GM18873 (cell line): ENCODE measurements at regions not wholly inside any gene's neighbourhood (a gene's known extent, or its start where the extent isn't known, plus 50 kb on each side); places are given as distances from the start of the nearest gene placed in this dataset.
"Not testable (repeated sequence)": the region's sequence is repeated elsewhere in the genome, so short reads cannot be mapped to it uniquely, and the experiment has no call there.

ENCODE experiments used
- ATAC-seq: cut with Tn5 transposase; IDR thresholded peaks from one replicate; pipeline ENCODE4 v1.9.1; 2021; ENCODE audit warnings: mild to moderate bottlenecking, moderate library complexity, moderate number of reproducible peaks; ENCODE audit not compliant: unreplicated experiment, low FRiP score

DNA sequence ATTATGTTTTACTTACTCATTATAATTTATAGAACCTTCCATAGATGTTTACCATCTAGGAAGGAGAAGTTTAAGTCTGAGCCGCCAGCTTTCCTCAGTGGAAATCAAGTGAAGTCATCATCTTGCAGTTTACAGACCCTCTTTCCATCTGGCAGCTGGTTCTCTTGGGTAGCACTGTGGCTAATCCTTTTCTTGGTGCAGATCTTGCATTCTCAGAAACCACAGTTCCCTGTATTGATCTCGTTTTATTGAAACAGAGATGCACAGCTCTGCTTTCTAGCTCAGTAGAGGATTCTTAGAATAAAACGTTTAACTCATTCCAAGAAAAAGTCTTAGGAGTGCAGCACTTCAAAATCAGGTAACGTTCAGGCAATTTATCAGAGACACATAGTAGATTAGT lies 1154.7 kb downstream of the FOXD4L5 start:
- ATAC-seq = not testable (repeated sequence)

DNA sequence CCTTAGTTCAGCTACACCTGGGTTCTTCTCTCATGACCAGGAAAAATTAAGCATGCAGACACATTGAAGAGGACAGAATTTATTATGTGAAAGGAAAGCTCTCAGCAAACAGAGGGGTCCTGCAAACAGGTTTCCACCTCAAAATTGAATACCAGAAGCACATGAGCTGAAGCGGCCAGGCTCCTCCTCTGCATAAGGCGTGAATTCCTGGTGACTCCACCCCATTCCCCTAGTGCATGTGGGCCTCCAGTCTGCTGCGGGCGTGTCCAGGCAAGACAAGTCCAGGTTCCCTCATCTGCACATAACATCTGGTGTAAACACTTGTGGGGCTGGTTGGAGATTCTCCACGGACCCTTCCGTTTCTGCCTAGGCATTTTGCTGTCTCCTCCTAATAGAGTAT lies 1156.4 kb downstream of the FOXD4L5 start:
- no peak for ATAC-seq

DNA sequence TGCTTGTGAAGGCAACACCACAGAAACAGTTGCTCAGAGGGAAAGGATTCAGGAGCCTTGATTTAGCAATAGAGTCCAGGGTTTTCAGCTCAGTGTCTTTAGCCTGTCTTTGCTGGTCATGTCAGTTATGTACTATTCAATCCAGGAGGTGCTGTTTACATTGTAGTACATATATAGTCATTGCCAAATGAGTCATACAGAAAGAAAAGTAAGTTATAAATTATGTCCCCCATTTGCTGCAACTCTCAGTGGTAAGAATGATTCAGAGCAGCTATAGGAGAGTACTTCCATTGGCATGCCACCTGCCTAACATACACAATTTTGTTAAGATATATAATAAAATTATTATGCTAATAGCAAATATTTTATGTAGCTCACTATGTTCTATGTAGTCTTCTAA lies 1163.4 kb downstream of the FOXD4L5 start:
- not testable (repeated sequence) for ATAC-seq

DNA sequence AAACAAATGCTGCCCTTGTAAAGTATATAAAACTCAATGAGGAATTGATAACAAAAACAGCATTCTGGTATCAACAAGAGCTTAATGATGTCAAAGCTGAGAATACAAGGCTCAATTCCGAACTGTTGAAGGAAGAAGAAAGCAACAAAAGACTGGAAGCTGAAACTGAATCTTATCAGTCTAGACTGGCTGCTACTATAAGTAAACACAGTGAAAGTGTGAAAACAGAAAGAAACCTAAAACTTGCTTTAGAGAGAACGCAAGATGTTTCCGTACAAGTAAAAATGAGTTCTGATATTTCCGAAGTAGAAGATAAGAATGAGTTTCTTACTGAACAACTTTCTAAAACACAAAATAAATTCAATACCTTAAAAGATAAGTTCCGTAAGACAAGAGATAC lies 1167.7 kb downstream of the FOXD4L5 start:
- not testable (repeated sequence) for ATAC-seq

DNA sequence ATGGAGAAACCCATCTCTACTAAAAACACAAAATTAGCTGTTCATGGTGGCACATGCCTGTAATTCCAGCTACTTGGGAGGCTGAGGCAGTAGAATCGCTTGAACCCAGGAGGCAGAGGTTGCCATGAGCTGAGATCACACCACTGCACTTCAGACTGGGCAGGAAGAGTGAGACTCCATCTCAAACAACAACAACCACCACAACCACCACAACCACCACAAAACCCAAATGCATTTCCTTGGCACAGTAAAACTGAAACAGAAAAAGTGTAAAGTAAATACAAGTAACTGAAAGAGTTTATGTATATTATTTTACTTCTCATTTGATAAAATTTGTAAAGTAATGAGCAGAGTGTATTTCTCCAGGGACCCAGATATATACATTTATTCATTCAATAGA lies 1177.1 kb downstream of the FOXD4L5 start:
- not testable (repeated sequence) for ATAC-seq

DNA sequence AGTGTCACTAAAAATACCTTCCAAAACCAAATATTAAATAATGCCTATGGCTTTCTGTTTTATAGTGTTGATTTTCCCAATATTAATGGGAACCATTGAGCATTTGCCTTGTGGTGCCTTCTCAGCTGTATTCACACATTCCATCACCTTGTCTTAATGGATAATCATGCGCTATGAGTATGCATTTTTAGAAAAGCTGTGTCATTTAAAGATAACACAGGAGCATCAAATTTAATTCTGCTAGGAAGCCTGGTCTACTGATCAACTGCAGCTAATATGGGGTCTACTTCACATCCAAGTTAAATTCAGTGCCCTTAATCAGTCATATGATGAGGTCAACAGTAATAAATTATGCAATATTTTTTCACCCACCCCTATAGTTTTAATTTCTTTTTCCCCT lies 1177.8 kb downstream of the FOXD4L5 start:
- ATAC-seq = not testable (repeated sequence)

- ATAC-seq = not testable (repeated sequence)
Observed at GRCh38 chr9:64105193-64105592, 1179.8 kb downstream of the FOXD4L5 start.

- ATAC-seq = not testable (repeated sequence)
Observed at GRCh38 chr9:64101504-64101903, 1183.5 kb downstream of the FOXD4L5 start.

GRCh38 chr9:64100571-64101155 lies 1184.3 kb downstream of the FOXD4L5 start:
- not testable (repeated sequence) for ATAC-seq

DNA sequence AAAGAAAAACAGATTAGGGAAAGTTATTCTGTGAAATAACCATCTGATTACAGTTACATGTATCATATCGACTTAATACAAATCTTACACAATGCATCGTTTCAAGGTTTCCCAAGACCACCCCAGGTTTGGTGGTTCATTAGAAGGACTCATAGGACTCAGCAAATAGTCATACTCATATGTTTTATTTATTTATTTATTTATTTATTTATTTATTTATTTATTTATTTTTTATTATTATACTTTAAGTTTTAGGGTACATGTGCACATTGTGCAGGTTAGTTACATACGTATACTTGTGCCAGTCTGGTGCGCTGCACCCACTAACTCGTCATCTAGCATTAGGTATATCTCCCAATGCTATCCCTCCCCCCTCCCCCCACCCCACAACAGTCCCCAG lies 1199.0 kb downstream of the FOXD4L5 start:
- ATAC-seq = not testable (repeated sequence)

GRCh38 chr9:64071358-64072253 lies 1213.4 kb downstream of the FOXD4L5 start:
- not testable (repeated sequence) for ATAC-seq

GRCh38 chr9:64070611-64071357 lies 1214.2 kb downstream of the FOXD4L5 start:
- ATAC-seq = not testable (repeated sequence)

DNA sequence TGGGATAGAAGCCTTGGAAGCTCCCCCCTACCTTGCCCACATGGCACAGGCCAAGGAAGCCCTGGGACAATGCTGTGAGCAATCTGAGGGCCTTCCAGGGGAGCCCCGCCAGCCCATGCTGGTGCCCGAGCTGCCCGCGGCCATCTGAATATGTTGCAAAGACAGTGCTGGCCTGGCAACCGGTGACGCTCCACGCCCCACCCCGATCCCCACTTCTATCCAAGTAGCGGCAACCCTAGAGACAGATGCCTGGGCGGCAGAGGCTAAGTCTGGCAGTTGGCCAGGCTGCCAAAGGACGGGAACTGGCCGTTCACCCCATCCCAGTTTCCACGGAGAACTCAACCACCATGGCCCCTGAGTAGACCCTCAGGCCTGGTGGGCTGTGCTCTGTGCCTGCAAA lies 1214.9 kb downstream of the FOXD4L5 start:
- ATAC-seq = not testable (repeated sequence)

DNA sequence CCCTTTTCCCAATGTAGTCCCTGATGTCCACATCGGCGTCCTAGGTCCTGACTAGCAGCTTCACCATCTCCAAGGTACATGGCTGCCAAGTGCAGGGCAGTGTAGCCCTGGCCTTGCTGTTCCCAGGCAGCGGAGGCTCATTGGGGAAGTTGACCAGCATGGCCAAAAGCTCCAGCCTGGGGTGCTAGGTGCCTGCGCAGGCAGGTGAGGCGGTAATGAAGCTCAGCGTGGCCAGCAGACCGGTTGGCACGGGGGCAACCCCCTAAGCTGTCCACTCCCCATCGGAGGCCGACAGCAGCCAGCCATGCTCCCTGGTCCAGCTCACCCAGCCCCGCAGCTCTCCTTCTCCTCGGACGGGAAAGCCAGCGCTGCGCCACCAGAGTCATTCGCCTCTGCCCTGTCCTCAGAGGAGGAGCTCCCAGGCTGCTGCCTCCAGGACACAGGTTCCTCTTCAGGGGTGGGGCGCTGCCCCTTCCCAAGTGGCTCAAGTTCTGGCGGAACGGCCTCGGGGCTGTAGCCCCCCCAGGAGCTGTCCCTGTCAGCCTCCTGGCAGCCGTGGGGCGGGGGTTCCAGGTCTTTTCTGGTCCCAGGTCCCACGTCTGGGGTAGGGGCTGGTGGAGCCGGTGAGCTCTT lies 1218.2 kb downstream of the FOXD4L5 start:
- no peak for ATAC-seq

DNA sequence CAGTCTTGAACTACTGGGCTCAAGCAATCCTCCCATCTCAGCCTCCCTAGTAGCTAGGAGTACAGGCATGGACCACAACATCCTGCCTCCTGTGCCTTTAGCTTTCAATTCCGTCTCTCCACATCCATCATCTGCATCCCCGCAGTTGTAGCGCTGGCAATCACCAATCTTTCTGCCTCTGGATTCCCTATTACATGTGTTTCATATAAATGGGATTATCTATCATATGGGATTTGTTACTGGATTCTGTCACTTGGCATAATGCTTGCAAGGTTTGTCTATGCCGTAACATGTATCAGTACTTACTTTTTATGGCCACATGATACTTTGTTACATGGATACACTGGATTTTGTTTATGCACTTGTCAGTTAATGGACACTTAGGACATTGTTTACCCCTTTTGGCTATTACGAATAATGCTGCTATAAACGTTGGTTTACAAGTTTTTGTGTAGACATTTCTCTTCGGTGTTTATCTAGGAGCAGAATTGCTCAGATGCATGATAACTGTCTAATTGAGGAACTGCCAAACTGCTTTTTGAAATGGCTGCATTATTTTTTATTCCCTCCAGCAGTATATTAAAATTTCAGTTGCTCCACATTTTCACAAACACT lies 1223.9 kb downstream of the FOXD4L5 start:
- ATAC-seq = no peak

- ATAC-seq = not testable (repeated sequence)
Observed at GRCh38 chr9:64058070-64058469, 1226.9 kb downstream of the FOXD4L5 start.

- ATAC-seq = no peak
Observed at GRCh38 chr9:64057553-64057952, 1227.5 kb downstream of the FOXD4L5 start.

GRCh38 chr9:64028925-64029324 lies 1256.1 kb downstream of the FOXD4L5 start:
- not testable (repeated sequence) for ATAC-seq

DNA sequence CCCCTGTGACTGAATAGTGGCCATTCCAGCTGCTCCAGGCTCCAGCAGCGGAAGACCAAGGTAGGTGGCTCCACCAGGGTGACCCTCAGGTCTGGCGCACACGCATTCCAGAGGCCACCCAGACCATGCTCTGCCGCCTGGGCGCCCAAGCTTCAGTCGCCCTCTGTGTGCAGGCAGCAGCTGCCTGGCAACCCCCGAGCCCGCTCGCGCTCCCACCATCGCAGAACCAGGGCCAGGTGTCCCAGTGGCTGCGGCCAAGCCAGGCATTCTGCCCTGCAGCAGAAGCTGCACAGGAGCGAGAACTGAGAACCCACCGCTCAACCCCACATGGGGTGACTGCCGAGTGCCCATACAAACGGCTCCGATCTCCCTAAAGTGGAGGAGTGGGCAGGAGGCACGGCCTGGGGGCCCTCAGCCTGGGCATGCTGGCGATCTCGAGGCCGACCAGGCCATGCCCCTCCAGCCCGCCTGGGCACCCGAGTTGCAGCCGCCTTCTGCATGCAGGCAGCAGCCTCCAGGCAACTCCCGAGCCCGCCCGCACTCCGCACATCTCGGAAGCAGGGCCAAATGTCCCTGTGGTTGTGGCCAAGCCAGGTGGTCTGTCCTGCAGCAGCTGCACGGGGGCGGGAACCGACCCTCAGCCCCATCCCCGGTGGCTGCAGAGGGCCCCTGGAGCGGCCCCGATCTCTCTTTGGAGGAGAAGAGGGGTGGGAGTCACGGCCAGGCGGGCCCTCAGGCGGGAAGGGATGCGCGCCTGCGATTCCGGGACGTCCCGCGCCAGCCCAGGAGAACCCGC lies 1264.1 kb downstream of the FOXD4L5 start:
- ATAC-seq = not testable (repeated sequence)
